H1 (cell line): ENCODE measurements at regions not wholly inside any gene's neighbourhood (a gene's known extent, or its start where the extent isn't known, plus 50 kb on each side); places are given as distances from the start of the nearest gene placed in this dataset.

Experiments
- BRCA1 ChIP-seq: IDR thresholded peaks from 2 replicates; pipeline ENCODE4 v1.6.1; 2012; ENCODE audit warnings: low read depth, low read length, improper control_type of control experiment
- CREB1 ChIP-seq: IDR thresholded peaks from 2 replicates; pipeline ENCODE4 v1.6.1; 2012; ENCODE audit warnings: inconsistent platforms
- JUND ChIP-seq: IDR thresholded peaks from 2 replicates; pipeline ENCODE4 v1.6.1; 2011; ENCODE audit warnings: mild to moderate bottlenecking, improper control_type of control experiment, low read length
- SIRT6 ChIP-seq: IDR thresholded peaks from one replicate; pipeline ENCODE4 v1.7.1; 2012; ENCODE audit warnings: low read length, inconsistent platforms
- SIX5 ChIP-seq: IDR thresholded peaks from 2 replicates; pipeline ENCODE4 v1.6.1; 2011; ENCODE audit warnings: mild to moderate bottlenecking, low read depth, low read length
- SP1 ChIP-seq: IDR thresholded peaks from 2 replicates; pipeline ENCODE4 v1.6.1; 2011; ENCODE audit warnings: low read depth, low read length
- ZNF274 ChIP-seq: IDR thresholded peaks from 2 replicates; pipeline ENCODE4 v1.7.0; 2012; ENCODE audit warnings: low read length, borderline replicate concordance; ENCODE audit errors: extremely low read depth

DNA sequence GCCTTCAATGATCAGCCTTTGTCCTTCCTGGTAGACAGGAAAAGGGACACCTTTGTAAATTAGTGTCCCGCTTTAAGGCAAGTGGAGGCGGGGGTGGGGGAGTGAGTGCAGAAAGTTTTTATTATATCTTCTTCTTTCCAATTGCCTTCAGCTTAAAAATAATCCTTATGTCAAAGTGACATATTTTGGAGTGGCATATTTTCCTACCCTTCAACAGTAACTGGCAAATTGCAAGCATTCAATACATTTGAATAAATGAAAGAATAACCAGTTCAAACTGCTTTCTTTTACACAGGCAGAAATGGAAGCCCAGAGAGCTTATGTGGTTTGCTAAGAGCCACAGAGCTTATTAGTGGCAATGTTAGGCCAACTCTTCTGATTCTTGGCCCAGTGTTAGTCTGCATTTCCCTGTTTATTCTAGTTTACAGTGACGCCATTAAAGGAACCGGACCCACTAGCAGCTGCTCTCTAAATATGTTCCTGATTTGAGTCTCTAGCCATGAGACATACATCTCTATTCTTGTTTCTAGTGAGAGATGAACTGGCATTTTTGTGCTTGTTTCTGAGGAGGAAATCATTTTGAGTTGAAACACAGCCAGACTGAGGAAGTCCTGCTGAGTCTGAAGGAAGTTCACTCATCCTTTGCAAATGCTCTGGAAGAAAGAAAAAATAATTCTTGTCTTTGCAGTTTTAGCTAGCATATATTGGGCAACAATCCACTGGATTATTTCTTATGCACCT is 468.7 kb downstream of the NOVA1 start (continued):
- TF ChIP-seq SIX5 (no peak), SP1 (no peak), JUND (no peak), ZNF274 (no peak), BRCA1 (no peak), CREB1 (no peak), SIRT6 (no peak)
